Subcutaneous abdominal adipose tissue (tissue), 5 donors: ENCODE measurements at regions not wholly inside any gene's neighbourhood (a gene's known extent, or its start where the extent isn't known, plus 50 kb on each side); places are given as distances from the start of the nearest gene placed in this dataset.

ENCODE experiments used
- H3K27ac ChIP-seq: one replicate; pipeline ENCODE4 v1.7.0; 2013; ENCODE audit warnings: low read depth, mild to moderate bottlenecking, inconsistent platforms, low read length, moderate library complexity
- H3K27me3 ChIP-seq, 5 donors: one replicate each; pipeline ENCODE4 v1.7.0; 2013; ENCODE audit warnings: low read length in 5 of 5, inconsistent platforms in 1 of 5; ENCODE audit not compliant: control insufficient read depth in 5 of 5, insufficient read depth in 4 of 5
- H3K36me3 ChIP-seq, 5 donors: one replicate each; pipeline ENCODE4 v1.7.0; 2013; ENCODE audit warnings: low read length in 5 of 5; ENCODE audit not compliant: control insufficient read depth in 5 of 5, insufficient read depth in 5 of 5
- H3K4me1 ChIP-seq, 5 donors: one replicate each; pipeline ENCODE4 v1.7.0; 2013; ENCODE audit warnings: low read length in 5 of 5, mild to moderate bottlenecking in 3 of 5, moderate library complexity in 1 of 5; ENCODE audit not compliant: control insufficient read depth in 5 of 5, insufficient read depth in 5 of 5
- H3K4me3 ChIP-seq, 5 donors: one replicate each; pipeline ENCODE4 v1.7.0; 2013; ENCODE audit warnings: low read length in 5 of 5, low read depth in 1 of 5
- H3K9ac ChIP-seq, 5 donors: one replicate each; pipeline ENCODE4 v1.7.0; 2013; ENCODE audit warnings: low read length in 5 of 5, mild to moderate bottlenecking in 4 of 5, moderate library complexity in 3 of 5
- H3K9me3 ChIP-seq, 5 donors: one replicate each; pipeline ENCODE4 v1.7.0; 2013; ENCODE audit warnings: low read length in 5 of 5; ENCODE audit not compliant: control insufficient read depth in 5 of 5
- donor health status: healthy.
- donor health status: healthy.
- donor health status: healthy.
- donor health status: healthy.
- donor health status: healthy.

GRCh38 chr11:23729088-23729487, 767.8 kb upstream of the LUZP2 start:
- Histone ChIP-seq H3K9me3 (no peaks in the 10 kb centered on the region), H3K36me3 (no peaks in the 10 kb centered on the region), H3K27ac (no peak overlapping the region), H3K4me1 (no peaks in the 10 kb centered on the region), H3K9ac (no peak overlapping the region), H3K4me3 (no peak overlapping the region), H3K27me3 (no peaks in the 10 kb centered on the region)

GRCh38 chr11:23730307-23730998, 766.4 kb upstream of the LUZP2 start:
- Histone ChIP-seq H3K27me3 (no peaks in the 10 kb centered on the region), H3K36me3 (no peaks in the 10 kb centered on the region), H3K9ac (no peak overlapping the region), H3K4me1 (no peaks in the 10 kb centered on the region), H3K27ac (no peak overlapping the region), H3K9me3 (no peaks in the 10 kb centered on the region), H3K4me3 (no peak overlapping the region)

- Histone ChIP-seq H3K36me3 (no peaks in the 10 kb centered on the region), H3K4me1 (no peaks in the 10 kb centered on the region), H3K9ac (no peak overlapping the region), H3K27me3 (no peaks in the 10 kb centered on the region), H3K4me3 (no peak overlapping the region), H3K9me3 (no peaks in the 10 kb centered on the region), H3K27ac (no peak overlapping the region)
Observed at GRCh38 chr11:23732026-23732425, 764.8 kb upstream of the LUZP2 start.

- H3K9ac ChIP-seq, result no peak overlapping the region
- H3K27me3 ChIP-seq, result no peaks in the 10 kb centered on the region
- no peaks in the 10 kb centered on the region for H3K36me3 ChIP-seq
- no peaks in the 10 kb centered on the region for H3K4me1 ChIP-seq
- H3K4me3 ChIP-seq, result no peak overlapping the region
- no peak overlapping the region for H3K27ac ChIP-seq
- H3K9me3 ChIP-seq, result no peaks in the 10 kb centered on the region
Observed at GRCh38 chr11:23746896-23747295, 750.0 kb upstream of the LUZP2 start.

GRCh38 chr11:23749762-23750430, 747.0 kb upstream of the LUZP2 start:
- Histone ChIP-seq H3K9ac (no peak overlapping the region), H3K4me1 (no peaks in the 10 kb centered on the region), H3K27me3 (no peaks in the 10 kb centered on the region), H3K9me3 (no peaks in the 10 kb centered on the region), H3K27ac (no peak overlapping the region), H3K4me3 (no peak overlapping the region), H3K36me3 (no peaks in the 10 kb centered on the region)

GRCh38 chr11:23751280-23751679, 745.6 kb upstream of the LUZP2 start:
- no peak overlapping the region for H3K27ac ChIP-seq
- H3K4me1 ChIP-seq, result peaks cover 0 to 9% (median 3%) of the 10 kb centered on the region in 5 donors
- H3K9me3 ChIP-seq, result no peaks in the 10 kb centered on the region
- H3K36me3 ChIP-seq, result no peaks in the 10 kb centered on the region
- H3K4me3 ChIP-seq, result no peak overlapping the region
- H3K9ac ChIP-seq, result no peak overlapping the region
- H3K27me3 ChIP-seq, result no peaks in the 10 kb centered on the region

- H3K4me1 ChIP-seq, result peaks cover 0 to 16% (median 7%) of the 10 kb centered on the region in 5 donors
- no peaks in the 10 kb centered on the region for H3K27me3 ChIP-seq
- no peak overlapping the region for H3K4me3 ChIP-seq
- H3K9me3 ChIP-seq, result no peaks in the 10 kb centered on the region
- H3K9ac ChIP-seq, result peak overlapping the region in 1 of 5 donors; percentile 26
- peak overlapping the region; percentile 88 for H3K27ac ChIP-seq
- H3K36me3 ChIP-seq, result no peaks in the 10 kb centered on the region
Observed at GRCh38 chr11:23755076-23755475, 741.8 kb upstream of the LUZP2 start.

GRCh38 chr11:23755769-23756168, 741.1 kb upstream of the LUZP2 start:
- Histone ChIP-seq H3K27me3 (no peaks in the 10 kb centered on the region), H3K4me3 (no peak overlapping the region), H3K4me1 (peaks cover 0 to 16% (median 7%) of the 10 kb centered on the region in 5 donors), H3K27ac (peak overlapping the region; percentile 88), H3K9me3 (no peaks in the 10 kb centered on the region), H3K9ac (peak overlapping the region in 1 of 5 donors; percentile 26), H3K36me3 (no peaks in the 10 kb centered on the region)

- Histone ChIP-seq H3K9me3 (no peaks in the 10 kb centered on the region), H3K4me3 (no peak overlapping the region), H3K27me3 (no peaks in the 10 kb centered on the region), H3K9ac (no peak overlapping the region), H3K27ac (no peak overlapping the region), H3K36me3 (no peaks in the 10 kb centered on the region), H3K4me1 (peaks cover 0 to 16% (median 7%) of the 10 kb centered on the region in 5 donors)
Observed at GRCh38 chr11:23759489-23759888, 737.4 kb upstream of the LUZP2 start.

GRCh38 chr11:23764286-23764685, 732.6 kb upstream of the LUZP2 start:
- Histone ChIP-seq H3K27ac (no peak overlapping the region), H3K9me3 (peaks cover 2 to 9% (median 3%) of the 10 kb centered on the region in 5 donors), H3K36me3 (no peaks in the 10 kb centered on the region), H3K4me1 (no peaks in the 10 kb centered on the region), H3K27me3 (no peaks in the 10 kb centered on the region), H3K4me3 (no peak overlapping the region), H3K9ac (no peak overlapping the region)
